Stimulated activated CD4-positive, alpha-beta T cell treated with anti-CD3 and anti-CD28 coated beads, Interleukin-1b, Interleukin-23, amount 100 ng/mL, for 4 hours (primary cell): ENCODE measurements at regions not wholly inside any gene's neighbourhood (a gene's known extent, or its start where the extent isn't known, plus 50 kb on each side); places are given as distances from the start of the nearest gene placed in this dataset.

Source experiments
- DNase-seq, 2 donors: peaks; one replicate each; pipeline ENCODE4 v3.0.0-alpha.2; 2020; ENCODE audit warnings: low read depth in 2 of 2

- no peak for DNase-seq
These were observed 135.5 kb upstream of the SORCS3 start for GRCh38 chr10:104505521-104506042.

DNA sequence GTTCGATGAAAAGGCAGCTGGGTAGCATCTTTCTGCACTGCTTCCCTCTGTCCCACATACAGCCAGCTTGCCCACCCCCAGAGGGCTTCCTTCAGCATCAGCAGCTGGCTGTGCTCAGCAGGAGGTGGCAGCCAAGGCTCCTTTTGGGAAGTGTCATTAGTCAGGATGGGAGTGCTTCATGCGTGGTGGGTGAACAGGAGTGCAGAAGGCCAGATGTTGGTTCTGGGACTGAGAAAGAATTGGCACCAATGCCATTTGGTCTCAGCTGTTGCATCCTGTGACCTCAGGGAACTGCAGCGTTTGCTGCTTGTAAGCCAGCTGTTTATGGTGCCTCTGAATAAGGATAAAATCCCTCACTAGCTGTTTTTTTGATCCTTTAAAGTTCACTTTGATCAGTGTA lies 131.1 kb upstream of the SORCS3 start:
- DNase-seq = no peak

GRCh38 chr10:104510644-104511043 lies 130.4 kb upstream of the SORCS3 start:
- no peak for DNase-seq

DNA sequence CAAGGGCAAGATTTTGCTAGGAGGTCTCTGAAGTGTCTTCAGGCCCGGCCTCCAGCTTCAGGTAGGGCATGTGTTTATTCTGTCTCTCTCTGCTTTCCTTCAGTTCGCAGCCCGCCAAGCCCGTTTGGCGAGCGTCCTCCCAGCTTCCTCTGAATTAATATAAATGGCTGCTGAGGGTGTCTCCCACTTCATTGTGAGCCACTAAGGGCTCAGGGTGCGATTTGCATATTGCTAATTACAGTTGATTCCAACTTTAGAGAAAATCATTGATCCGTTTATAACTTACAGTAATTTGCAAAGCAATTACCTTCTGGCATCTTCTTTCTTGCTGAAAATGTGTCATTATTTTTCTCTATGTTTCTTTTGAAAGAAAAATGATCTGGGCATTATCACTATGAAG lies 128.3 kb upstream of the SORCS3 start:
- no peak for DNase-seq

DNA sequence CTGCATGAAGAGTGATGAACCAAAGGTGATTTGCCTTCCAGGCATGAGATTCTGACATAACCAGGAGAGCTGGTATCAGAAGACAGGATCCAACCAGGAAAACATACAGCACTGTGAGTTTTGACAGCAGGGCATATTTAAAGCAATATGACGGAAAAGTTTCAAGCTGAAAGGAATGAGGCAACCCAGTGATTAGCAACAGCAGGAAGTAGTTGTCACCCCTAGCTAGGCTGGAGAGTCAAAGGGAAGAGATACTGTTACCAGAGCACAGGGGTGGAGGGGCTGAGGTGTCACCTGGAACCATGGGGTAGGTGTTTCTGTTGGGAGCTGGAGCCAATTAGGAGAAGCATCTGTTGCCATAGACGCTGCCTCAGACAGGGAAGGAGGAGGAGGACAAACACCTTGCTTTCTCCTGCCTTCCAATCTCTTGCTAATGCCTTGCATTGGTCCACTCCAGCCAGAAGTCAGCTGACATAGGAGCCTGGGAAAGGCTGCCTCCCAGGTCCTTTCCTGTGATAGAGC lies 125.4 kb upstream of the SORCS3 start:
- DNase-seq = no peak

- DNase-seq = no peak
These were observed 124.1 kb upstream of the SORCS3 start for GRCh38 chr10:104516986-104517385.

- no peak for DNase-seq
These were observed 123.1 kb upstream of the SORCS3 start for GRCh38 chr10:104517946-104518345.

DNA sequence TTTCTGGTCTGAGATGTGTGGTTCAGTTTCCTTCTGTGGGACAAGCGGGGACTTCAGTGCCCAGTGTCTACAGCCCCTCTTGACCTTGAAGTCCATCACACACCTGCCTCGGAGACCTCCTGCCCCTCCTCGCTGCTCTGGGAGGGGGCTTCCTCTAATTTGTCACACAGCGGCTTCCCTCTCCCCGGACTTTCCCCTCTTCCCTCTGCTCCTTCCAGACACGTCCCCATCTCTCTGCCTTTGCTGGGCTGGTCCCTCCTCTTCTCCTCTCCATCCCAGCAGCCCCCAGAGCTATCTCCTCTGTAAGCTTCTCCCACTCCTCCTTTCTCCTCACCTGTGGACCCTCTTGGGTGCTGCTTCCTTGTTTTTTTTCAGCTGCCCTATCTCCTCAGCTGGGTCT lies 122.2 kb upstream of the SORCS3 start:
- no peak for DNase-seq

DNA sequence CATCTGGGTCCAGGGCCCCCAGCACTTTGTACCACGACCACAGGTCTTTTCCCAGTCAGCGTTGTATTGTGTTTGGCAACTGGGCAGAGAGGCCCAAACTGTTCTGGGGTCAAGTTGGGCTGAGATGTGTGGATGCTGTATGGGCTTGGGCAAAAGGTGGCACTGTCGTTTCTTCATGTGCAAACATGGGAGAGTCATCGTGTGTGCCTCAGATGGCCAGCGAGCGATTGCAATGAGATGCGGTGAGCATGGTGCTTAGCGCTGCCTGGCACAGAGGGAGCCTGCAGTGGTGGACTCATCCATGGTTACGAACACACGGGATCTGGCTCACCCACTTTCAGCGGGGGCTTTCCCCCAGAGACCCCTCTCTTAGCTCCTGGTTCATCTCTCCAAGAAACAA lies 120.4 kb upstream of the SORCS3 start:
- no peak for DNase-seq

GRCh38 chr10:104521901-104522694 lies 119.0 kb upstream of the SORCS3 start:
- no peak for DNase-seq

- DNase-seq = no peak
These were observed 114.9 kb upstream of the SORCS3 start for GRCh38 chr10:104526188-104526587.

- DNase-seq = no peak
These were observed 114.1 kb upstream of the SORCS3 start for GRCh38 chr10:104527013-104527412.

- DNase-seq = no peak
These were observed 100.9 kb upstream of the SORCS3 start for GRCh38 chr10:104540181-104540580.

DNA sequence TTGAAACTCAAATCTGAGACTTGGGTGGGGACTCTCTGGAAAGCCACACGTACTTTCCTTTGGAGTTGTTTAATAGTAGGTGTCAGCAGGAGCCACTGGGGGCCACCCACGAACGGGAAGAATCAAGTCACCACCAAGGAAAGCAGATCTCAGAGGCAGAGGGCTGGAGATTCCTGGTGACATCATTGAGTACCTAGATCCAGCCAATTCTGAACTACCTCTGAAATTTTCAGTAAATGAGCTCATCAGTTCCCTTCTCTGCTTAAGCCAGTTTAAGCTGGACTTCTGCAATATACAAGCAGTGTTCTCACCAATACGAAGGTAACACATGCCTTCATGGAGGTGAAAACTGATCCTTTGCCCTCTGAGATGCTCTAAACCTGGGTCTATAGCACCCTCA lies 99.3 kb upstream of the SORCS3 start:
- DNase-seq = no peak

DNA sequence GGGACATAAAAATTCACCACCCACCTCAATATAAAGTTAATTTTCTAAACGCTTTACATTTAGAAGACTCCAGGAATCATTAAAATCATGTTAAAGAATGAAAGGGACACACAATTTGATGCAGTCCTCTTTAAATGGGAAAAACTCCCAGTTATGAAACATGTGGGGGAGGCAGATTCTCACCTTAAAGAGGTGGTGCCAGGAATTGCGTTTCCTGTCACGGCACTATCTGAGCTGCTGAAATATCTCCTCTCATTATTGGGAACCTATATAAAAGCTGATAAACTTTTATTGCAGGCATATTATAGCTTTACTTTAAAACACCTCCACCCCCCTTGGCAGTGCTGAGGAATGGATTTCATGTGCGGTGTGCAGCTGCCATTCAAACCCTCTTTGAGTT lies 94.8 kb upstream of the SORCS3 start:
- no peak for DNase-seq

GRCh38 chr10:104546756-104547155 lies 94.3 kb upstream of the SORCS3 start:
- DNase-seq = no peak

DNA sequence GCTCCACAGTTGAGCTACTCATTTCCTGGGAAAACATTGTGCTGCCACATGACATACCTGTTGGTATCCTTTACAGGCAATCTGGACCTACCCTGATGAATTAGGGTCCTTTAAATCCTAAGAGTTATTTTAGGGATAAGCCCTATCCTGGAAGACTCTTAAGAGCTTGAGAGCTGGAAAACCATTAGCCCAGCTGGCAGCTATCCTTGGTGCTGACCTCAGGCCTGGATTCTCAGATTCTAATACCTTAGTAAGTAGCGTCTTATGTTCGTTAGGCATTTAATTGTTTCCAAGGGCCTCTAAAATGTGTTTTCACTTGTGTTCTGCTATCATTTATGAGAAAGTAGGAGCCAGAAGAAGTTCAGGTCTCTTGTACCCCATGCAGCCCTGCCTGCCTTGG lies 93.0 kb upstream of the SORCS3 start:
- DNase-seq = no peak

GRCh38 chr10:104556831-104557230 lies 84.3 kb upstream of the SORCS3 start:
- DNase-seq = no peak

- no peak for DNase-seq
These were observed 83.1 kb upstream of the SORCS3 start for GRCh38 chr10:104557966-104558365.

DNA sequence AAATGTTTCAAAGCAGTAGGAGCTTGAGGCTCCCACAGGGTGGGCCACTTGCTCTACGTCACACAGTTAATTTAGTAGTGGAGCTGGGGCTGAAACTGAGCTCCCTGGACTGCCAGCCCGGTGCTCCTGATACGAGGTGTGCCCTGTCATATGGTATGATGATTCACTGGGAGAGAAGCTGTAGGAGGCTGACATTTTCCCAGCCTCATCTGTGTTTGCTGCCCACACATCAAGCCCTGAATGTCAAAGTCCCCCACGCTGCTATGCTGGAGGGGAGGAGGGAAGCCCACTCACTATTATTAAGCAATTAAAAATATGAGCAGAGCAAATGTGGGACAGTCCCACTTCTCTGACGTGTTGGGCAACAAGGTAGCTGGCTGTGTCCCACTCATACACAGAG lies 81.2 kb upstream of the SORCS3 start:
- no peak for DNase-seq

- no peak for DNase-seq
These were observed 78.0 kb upstream of the SORCS3 start for GRCh38 chr10:104563051-104563450.

- no peak for DNase-seq
These were observed 77.5 kb upstream of the SORCS3 start for GRCh38 chr10:104563548-104563947.

GRCh38 chr10:104574427-104574826 lies 66.7 kb upstream of the SORCS3 start:
- no peak for DNase-seq

DNA sequence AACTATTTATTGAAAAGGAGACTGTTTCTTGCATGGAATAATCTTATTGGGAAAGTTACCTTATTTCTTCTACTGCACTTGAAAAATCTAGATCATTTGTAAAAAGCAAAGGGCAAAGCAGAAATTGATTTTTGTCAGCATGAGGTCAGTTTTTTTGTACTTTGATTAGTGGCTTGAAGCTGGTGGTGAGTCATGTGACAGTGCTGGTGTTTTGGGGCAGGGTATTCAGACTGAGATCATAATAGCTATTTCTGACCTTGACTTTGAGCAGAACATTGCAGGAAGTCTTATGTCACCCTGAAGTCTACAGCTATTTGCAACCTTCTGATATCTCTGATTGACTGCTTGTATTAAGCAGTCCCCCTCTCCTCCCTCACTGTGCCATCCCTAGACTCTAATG lies 66.3 kb upstream of the SORCS3 start:
- DNase-seq = no peak
